ENCODE measurements at regions not wholly inside any gene's neighbourhood (a gene's known extent, or its start where the extent isn't known, plus 50 kb on each side); places are given as distances from the start of the nearest gene placed in this dataset.

GRCh38 chr12:115215544-115215943 is 531.6 kb upstream of the TBX3 start:
- TF ChIP-seq POLR2A (IDR thresholded peaks at IDR 0.05; ENCODE audit: low read length) (no peak), GATA1 (IDR thresholded peaks at IDR 0.05; ENCODE audit: low read depth, low read length) (no peak)

Data from erythroblast (primary cell).